SU-DHL-6 (cell line): ENCODE measurements at regions not wholly inside any gene's neighbourhood (a gene's known extent, or its start where the extent isn't known, plus 50 kb on each side); places are given as distances from the start of the nearest gene placed in this dataset.

Source experiments
- H2AFZ ChIP-seq: fragments of 200-600 bp; sonication (generic); 2 replicates; pipeline ENCODE4 v1.6.1; 2014; ENCODE audit warnings: low read depth, mild to moderate bottlenecking, moderate library complexity, mixed read lengths, antibody characterized with exemption, low read length; ENCODE audit not compliant: severe bottlenecking
- H3F3A ChIP-seq: fragments of 200-600 bp; shearing (Covaris generic); 2 replicates; pipeline ENCODE4 v1.6.0; 2016; ENCODE audit warnings: antibody characterized with exemption, mild to moderate bottlenecking; ENCODE audit not compliant: insufficient read depth
- H3K27ac ChIP-seq: fragments of 200-600 bp; sonication (generic); 2 replicates; pipeline ENCODE4 v1.5.1; 2016; ENCODE audit warnings: low read depth, mild to moderate bottlenecking, low read length, moderate library complexity, mixed read lengths
- H3K27me3 ChIP-seq: fragments of 200-600 bp; sonication (generic), shearing (Covaris generic); 2 replicates; pipeline ENCODE4 v1.6.0; 2014; ENCODE audit warnings: mild to moderate bottlenecking, low read length
- H3K36me3 ChIP-seq: fragments of 200-600 bp; sonication (generic); 2 replicates; pipeline ENCODE4 v1.6.1; 2014; ENCODE audit warnings: mild to moderate bottlenecking, low read length, mixed read lengths
- H3K4me2 ChIP-seq: fragments of 300-600, 200-600 bp; shearing (Covaris generic), sonication (generic); 2 replicates; pipeline ENCODE4 v1.6.0; 2014; ENCODE audit warnings: low read length, low read depth, mild to moderate bottlenecking; ENCODE audit not compliant: poor library complexity, severe bottlenecking
- H3K4me3 ChIP-seq: fragments of 200-600 bp; sonication (generic); 2 replicates; pipeline ENCODE4 v1.5.1; 2014; ENCODE audit warnings: antibody characterized with exemption, low read length, mild to moderate bottlenecking, mixed read lengths; ENCODE audit not compliant: insufficient read depth, poor library complexity, severe bottlenecking
- H3K79me2 ChIP-seq: fragments of 200-600 bp; sonication (generic); 2 replicates; pipeline ENCODE4 v1.6.1; 2014; ENCODE audit warnings: mild to moderate bottlenecking, low read length, moderate library complexity; ENCODE audit not compliant: insufficient read depth
- H3K9ac ChIP-seq: fragments of 200-600 bp; sonication (generic); 2 replicates; pipeline ENCODE4 v1.7.0; 2014; ENCODE audit warnings: mild to moderate bottlenecking, low read length
- H3K9me2 ChIP-seq: fragments of 200-600 bp; sonication (generic); replicated peaks from 2 replicates; pipeline ENCODE4 v1.6.1; 2014; ENCODE audit warnings: low read length; ENCODE audit not compliant: insufficient read depth
- H3K9me3 ChIP-seq: fragments of 200-600 bp; sonication (generic); 2 replicates; pipeline ENCODE4 v1.6.1; 2014; ENCODE audit warnings: low read length, mixed read lengths; ENCODE audit not compliant: insufficient read depth
- H4K20me1 ChIP-seq: fragments of 200-600 bp; sonication (generic); 2 replicates; pipeline ENCODE4 v1.6.1; 2014; ENCODE audit warnings: low read depth, mild to moderate bottlenecking, antibody characterized with exemption, low read length, moderate library complexity, mixed read lengths
- EZH2phosphoT487 ChIP-seq: fragments of 200-600 bp; sonication (generic), shearing (Covaris generic); conservative IDR thresholded peaks from 2 replicates; pipeline ENCODE4 v1.6.1; 2018; ENCODE audit warnings: mild to moderate bottlenecking, antibody characterized with exemption, low read length, moderate library complexity, mixed read lengths
- TF ChIP-seq, protein P1 (sequence below): fragments of 200-600 bp; sonication (generic); IDR thresholded peaks from one replicate; pipeline ENCODE4 v1.5.1; 2017; ENCODE audit warnings: antibody characterized with exemption, mild to moderate bottlenecking, low read length, moderate library complexity; ENCODE audit not compliant: insufficient read depth, poor library complexity, severe bottlenecking

- Histone ChIP-seq H3K27ac (no peak overlapping the region), H3K4me3 (no peak overlapping the region), H3K9ac (no peak overlapping the region), H2AFZ (no peak overlapping the region), H3K79me2 (no peaks in the 10 kb centered on the region), H4K20me1 (no peaks in the 10 kb centered on the region), H3K9me2 (no peaks in the 10 kb centered on the region), H3K36me3 (no peaks in the 10 kb centered on the region), H3F3A (no peaks in the 10 kb centered on the region), H3K4me2 (no peak overlapping the region), H3K27me3 (no peaks in the 10 kb centered on the region), H3K9me3 (no peaks in the 10 kb centered on the region)
- no peak for TF ChIP-seq EZH2phosphoT487
- TF ChIP-seq, protein P1, sequence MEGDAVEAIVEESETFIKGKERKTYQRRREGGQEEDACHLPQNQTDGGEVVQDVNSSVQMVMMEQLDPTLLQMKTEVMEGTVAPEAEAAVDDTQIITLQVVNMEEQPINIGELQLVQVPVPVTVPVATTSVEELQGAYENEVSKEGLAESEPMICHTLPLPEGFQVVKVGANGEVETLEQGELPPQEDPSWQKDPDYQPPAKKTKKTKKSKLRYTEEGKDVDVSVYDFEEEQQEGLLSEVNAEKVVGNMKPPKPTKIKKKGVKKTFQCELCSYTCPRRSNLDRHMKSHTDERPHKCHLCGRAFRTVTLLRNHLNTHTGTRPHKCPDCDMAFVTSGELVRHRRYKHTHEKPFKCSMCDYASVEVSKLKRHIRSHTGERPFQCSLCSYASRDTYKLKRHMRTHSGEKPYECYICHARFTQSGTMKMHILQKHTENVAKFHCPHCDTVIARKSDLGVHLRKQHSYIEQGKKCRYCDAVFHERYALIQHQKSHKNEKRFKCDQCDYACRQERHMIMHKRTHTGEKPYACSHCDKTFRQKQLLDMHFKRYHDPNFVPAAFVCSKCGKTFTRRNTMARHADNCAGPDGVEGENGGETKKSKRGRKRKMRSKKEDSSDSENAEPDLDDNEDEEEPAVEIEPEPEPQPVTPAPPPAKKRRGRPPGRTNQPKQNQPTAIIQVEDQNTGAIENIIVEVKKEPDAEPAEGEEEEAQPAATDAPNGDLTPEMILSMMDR: no peak
These were observed 60.7 kb upstream of the SLC13A1 start for GRCh38 chr7:123260428-123260960.

GRCh38 chr7:123259759-123260158 is 60.0 kb upstream of the SLC13A1 start:
- no peaks in the 10 kb centered on the region for H3K9me3 ChIP-seq
- no peak overlapping the region for H3K27ac ChIP-seq
- no peaks in the 10 kb centered on the region for H3K36me3 ChIP-seq
- no peaks in the 10 kb centered on the region for H3F3A ChIP-seq
- H3K9ac ChIP-seq: no peak overlapping the region
- no peak overlapping the region for H2AFZ ChIP-seq
- TF ChIP-seq EZH2phosphoT487: no peak
- TF ChIP-seq, protein P1: no peak
- H3K4me2 ChIP-seq: no peak overlapping the region
- H4K20me1 ChIP-seq: no peaks in the 10 kb centered on the region
- H3K27me3 ChIP-seq: no peaks in the 10 kb centered on the region
- no peaks in the 10 kb centered on the region for H3K79me2 ChIP-seq
- no peak overlapping the region for H3K4me3 ChIP-seq
- H3K9me2 ChIP-seq: no peaks in the 10 kb centered on the region
